ENCODE measurements at regions not wholly inside any gene's neighbourhood (a gene's known extent, or its start where the extent isn't known, plus 50 kb on each side); places are given as distances from the start of the nearest gene placed in this dataset.

- no peak overlapping the region for H3K4me3 ChIP-seq (ENCODE audit: low read depth, low read length)
- no peak for DNase-seq (ENCODE audit: low read depth)
- TF ChIP-seq MYC (IDR thresholded peaks at IDR 0.05; ENCODE audit: low read depth, low read length): no peak
- TF ChIP-seq MAX (IDR thresholded peaks at IDR 0.05; ENCODE audit: low read depth, low read length): no peak
- no peak for TF ChIP-seq POLR2A (IDR thresholded peaks at IDR 0.05; ENCODE audit: extremely low read depth, insufficient read length)
- TF ChIP-seq CTCF (IDR thresholded peaks at IDR 0.05; ENCODE audit: low read depth, low read length): no peak
These were observed 131.1 kb downstream of the ENGASE start for GRCh38 chr17:79205688-79206205.

- DNase-seq (ENCODE audit: low read depth): no peak
- no peak overlapping the region for H3K4me3 ChIP-seq (ENCODE audit: low read depth, low read length)
- no peak for TF ChIP-seq MYC (IDR thresholded peaks at IDR 0.05; ENCODE audit: low read depth, low read length)
- no peak for TF ChIP-seq MAX (IDR thresholded peaks at IDR 0.05; ENCODE audit: low read depth, low read length)
- no peak for TF ChIP-seq POLR2A (IDR thresholded peaks at IDR 0.05; ENCODE audit: extremely low read depth, insufficient read length)
- no peak for TF ChIP-seq CTCF (IDR thresholded peaks at IDR 0.05; ENCODE audit: low read depth, low read length)
These were observed 129.6 kb downstream of the ENGASE start for GRCh38 chr17:79204261-79204660.

GRCh38 chr17:79203657-79204056 lies 129.0 kb downstream of the ENGASE start:
- no peak for TF ChIP-seq POLR2A (IDR thresholded peaks at IDR 0.05; ENCODE audit: extremely low read depth, insufficient read length)
- TF ChIP-seq MYC (IDR thresholded peaks at IDR 0.05; ENCODE audit: low read depth, low read length): no peak
- TF ChIP-seq CTCF (IDR thresholded peaks at IDR 0.05; ENCODE audit: low read depth, low read length): no peak
- TF ChIP-seq MAX (IDR thresholded peaks at IDR 0.05; ENCODE audit: low read depth, low read length): no peak
- no peak overlapping the region for H3K4me3 ChIP-seq (ENCODE audit: low read depth, low read length)
- DNase-seq (ENCODE audit: low read depth): no peak

- H3K4me3 ChIP-seq (ENCODE audit: low read depth, low read length): no peak overlapping the region
- DNase-seq (ENCODE audit: low read depth): no peak
- no peak for TF ChIP-seq CTCF (IDR thresholded peaks at IDR 0.05; ENCODE audit: low read depth, low read length)
- no peak for TF ChIP-seq POLR2A (IDR thresholded peaks at IDR 0.05; ENCODE audit: extremely low read depth, insufficient read length)
- TF ChIP-seq MAX (IDR thresholded peaks at IDR 0.05; ENCODE audit: low read depth, low read length): no peak
- no peak for TF ChIP-seq MYC (IDR thresholded peaks at IDR 0.05; ENCODE audit: low read depth, low read length)
These were observed 128.4 kb downstream of the ENGASE start for GRCh38 chr17:79203016-79203415.

- no peak for TF ChIP-seq POLR2A (IDR thresholded peaks at IDR 0.05; ENCODE audit: extremely low read depth, insufficient read length)
- TF ChIP-seq MAX (IDR thresholded peaks at IDR 0.05; ENCODE audit: low read depth, low read length): no peak
- no peak for TF ChIP-seq CTCF (IDR thresholded peaks at IDR 0.05; ENCODE audit: low read depth, low read length)
- no peak for TF ChIP-seq MYC (IDR thresholded peaks at IDR 0.05; ENCODE audit: low read depth, low read length)
- no peak overlapping the region for H3K4me3 ChIP-seq (ENCODE audit: low read depth, low read length)
- no peak for DNase-seq (ENCODE audit: low read depth)
These were observed 127.9 kb downstream of the ENGASE start for GRCh38 chr17:79202480-79202879.
